GM23338 (cell line): ENCODE measurements at regions not wholly inside any gene's neighbourhood (a gene's known extent, or its start where the extent isn't known, plus 50 kb on each side); places are given as distances from the start of the nearest gene placed in this dataset.

Experiments
- ATAC-seq: fragments of 200-7000 bp; cut with Tn5 transposase; 3 replicates; pipeline ENCODE4 v1.9.1; 2020
- DNase-seq: peaks from one replicate; pipeline ENCODE4 v3.0.0-alpha.2; 2015; ENCODE audit warnings: low spot score
- H2AFZ ChIP-seq: fragments of 200-600 bp; sonication (generic); 2 replicates; pipeline ENCODE4 v1.8.0; 2016; ENCODE audit warnings: antibody characterized with exemption, mild to moderate bottlenecking, moderate library complexity
- H3F3A ChIP-seq: fragments of 200-600 bp; sonication (generic); replicated peaks from 2 replicates; pipeline ENCODE4 v1.8.0; 2017; ENCODE audit warnings: antibody characterized with exemption, mixed run types, low read depth
- H3K27ac ChIP-seq: fragments of 200-600 bp; sonication (generic); 2 replicates; pipeline ENCODE4 v1.6.1; 2016; ENCODE audit warnings: low read depth
- H3K27me3 ChIP-seq: fragments of 200-600 bp; sonication (generic); 2 replicates; pipeline ENCODE4 v1.8.0; 2016; ENCODE audit warnings: mild to moderate bottlenecking, mixed run types, moderate library complexity; ENCODE audit not compliant: insufficient read depth
- H3K36me3 ChIP-seq: fragments of 200-600 bp; sonication (generic); 2 replicates; pipeline ENCODE4 v1.8.0; 2016; ENCODE audit warnings: mild to moderate bottlenecking; ENCODE audit not compliant: insufficient read depth
- H3K4me1 ChIP-seq: fragments of 200-600 bp; sonication (generic); 2 replicates; pipeline ENCODE4 v1.8.0; 2016; ENCODE audit warnings: mild to moderate bottlenecking, moderate library complexity; ENCODE audit not compliant: insufficient read depth
- H3K4me2 ChIP-seq: fragments of 200-600 bp; sonication (generic); 2 replicates; pipeline ENCODE4 v1.7.1; 2017; ENCODE audit warnings: mixed run types
- H3K4me3 ChIP-seq: fragments of 200-600 bp; sonication (generic); 2 replicates; pipeline ENCODE4 v1.6.1; 2016; ENCODE audit warnings: mixed run types
- H3K79me2 ChIP-seq: fragments of 200-600 bp; sonication (generic); replicated peaks from 2 replicates; pipeline ENCODE4 v1.8.0; 2017; ENCODE audit warnings: mild to moderate bottlenecking; ENCODE audit not compliant: insufficient read depth
- H3K9me2 ChIP-seq: fragments of 200-600 bp; sonication (generic); 2 replicates; pipeline ENCODE4 v1.8.0; 2017; ENCODE audit not compliant: insufficient read depth
- H4K20me1 ChIP-seq: fragments of 200-600 bp; sonication (generic); replicated peaks from 2 replicates; pipeline ENCODE4 v1.8.0; 2017; ENCODE audit warnings: mild to moderate bottlenecking; ENCODE audit not compliant: insufficient read depth
- H3K27ac Mint-ChIP-seq: 2 replicates; pipeline ENCODE4 v1.8.0; 2020; ENCODE audit warnings: inconsistent platforms, mild to moderate bottlenecking, moderate library complexity, mixed read lengths
- H3K27me3 Mint-ChIP-seq: 3 replicates; pipeline ENCODE4 v1.8.0; 2022; ENCODE audit warnings: low read depth, mild to moderate bottlenecking, moderate library complexity, mixed read lengths, inconsistent platforms; ENCODE audit not compliant: insufficient read depth, poor library complexity
- H3K36me3 Mint-ChIP-seq: 3 replicates; pipeline ENCODE4 v1.8.0; 2021; ENCODE audit warnings: low read depth, mild to moderate bottlenecking, inconsistent platforms, moderate library complexity, mixed read lengths
- H3K4me1 Mint-ChIP-seq: 3 replicates; pipeline ENCODE4 v1.8.0; 2020; ENCODE audit warnings: mild to moderate bottlenecking, inconsistent platforms, mixed read lengths
- H3K4me3 Mint-ChIP-seq: 3 replicates; pipeline ENCODE4 v1.8.0; 2021; ENCODE audit warnings: moderate library complexity, mild to moderate bottlenecking, inconsistent platforms, mixed read lengths
- H3K9me3 Mint-ChIP-seq: 3 replicates; pipeline ENCODE4 v1.8.0; 2020; ENCODE audit warnings: moderate library complexity, mild to moderate bottlenecking, inconsistent platforms, mixed read lengths
- CREB1 ChIP-seq: fragments of 250-450 bp; sonication (Bioruptor Pico); IDR thresholded peaks from 2 replicates; pipeline ENCODE4 v1.5.0; 2020; ENCODE audit warnings: low read depth, mild to moderate bottlenecking, moderate library complexity
- CTCF ChIP-seq, 2 experiments: fragments of 200-600 bp in 1 of 2; sonication (generic) in 1 of 2; conservative IDR thresholded peaks; 2 replicates each; pipeline versions ENCODE4 v1.5.1 to v1.6.1; 2016 to 2017; ENCODE audit warnings: antibody characterized with exemption in 2 of 2, low read depth in 2 of 2, mild to moderate bottlenecking in 2 of 2, moderate library complexity in 1 of 2
- ETS1 ChIP-seq: IDR thresholded peaks from 2 replicates; pipeline ENCODE4 v1.6.1; 2016; ENCODE audit warnings: antibody characterized with exemption
- EZH2 ChIP-seq: fragments of 200-600 bp; sonication (generic); IDR thresholded peaks from one replicate; pipeline ENCODE4 v1.8.0; 2017; ENCODE audit warnings: antibody characterized with exemption, mild to moderate bottlenecking, low read depth; ENCODE audit not compliant: unreplicated experiment
- EZH2phosphoT487 ChIP-seq: fragments of 200-600 bp; sonication (generic); IDR thresholded peaks from one replicate; pipeline ENCODE4 v1.8.1; 2018; ENCODE audit warnings: antibody characterized with exemption; ENCODE audit not compliant: unreplicated experiment
- JUNB ChIP-seq: IDR thresholded peaks from one replicate; pipeline ENCODE4 v1.6.1; 2016; ENCODE audit warnings: antibody characterized with exemption; ENCODE audit not compliant: unreplicated experiment
- POLR2AphosphoS5 ChIP-seq: IDR thresholded peaks from 2 replicates; pipeline ENCODE4 v1.6.1; 2016; ENCODE audit warnings: antibody characterized with exemption, low read depth
- REST ChIP-seq: IDR thresholded peaks from one replicate; pipeline ENCODE4 v1.6.1; 2018; ENCODE audit warnings: antibody characterized with exemption; ENCODE audit not compliant: unreplicated experiment
- STAT1 ChIP-seq: IDR thresholded peaks from one replicate; pipeline ENCODE4 v1.6.1; 2016; ENCODE audit warnings: antibody characterized with exemption; ENCODE audit not compliant: unreplicated experiment
- ZNF114 ChIP-seq: fragments of 250-450 bp; sonication (Bioruptor Pico); IDR thresholded peaks from 2 replicates; pipeline ENCODE4 v1.5.0; 2020; ENCODE audit warnings: mild to moderate bottlenecking, moderate library complexity
- ZNF331 ChIP-seq: fragments of 250-450 bp; sonication (Bioruptor Pico); IDR thresholded peaks from 2 replicates; pipeline ENCODE4 v1.5.0; 2020; ENCODE audit warnings: low read depth, mild to moderate bottlenecking, moderate library complexity

- Histone ChIP-seq H3K4me1 (no peaks in the 10 kb centered on the region), H3K36me3 (no peaks in the 10 kb centered on the region), H3K4me2 (no peak overlapping the region), H4K20me1 (no peaks in the 10 kb centered on the region), H2AFZ (no peak overlapping the region), H3K27me3 (no peaks in the 10 kb centered on the region), H3F3A (no peaks in the 10 kb centered on the region), H3K4me3 (no peak overlapping the region), H3K27ac (no peak overlapping the region), H3K79me2 (no peaks in the 10 kb centered on the region), H3K9me2 (no peaks in the 10 kb centered on the region)
- no peaks in the 10 kb centered on the region for H3K9me3 Mint-ChIP-seq
- no peak overlapping the region for H3K27ac Mint-ChIP-seq
- DNase-seq, result no peak
- no peak overlapping the region for H3K4me3 Mint-ChIP-seq
- no peaks in the 10 kb centered on the region for H3K36me3 Mint-ChIP-seq
- TF ChIP-seq ZNF114 (CRISPR knock-in tag), result no peak
- TF ChIP-seq EZH2phosphoT487, result no peak
- no peak for TF ChIP-seq STAT1
- no peak for TF ChIP-seq EZH2
- TF ChIP-seq ZNF331 (CRISPR knock-in tag), result no peak
- no peaks in the 10 kb centered on the region; the same call in 2 of the 3 replicates for H3K4me1 Mint-ChIP-seq
- ATAC-seq, result no peak
- peaks cover 5% of the 10 kb centered on the region for H3K27me3 Mint-ChIP-seq
Observed at GRCh38 chrX:138011468-138011867, 445.5 kb downstream of the ZIC3 start.

- H3K9me3 Mint-ChIP-seq, result no peaks in the 10 kb centered on the region
- ATAC-seq (no peak), DNase-seq (no peak)
- Histone ChIP-seq H3K4me1 (no peaks in the 10 kb centered on the region), H3K79me2 (no peaks in the 10 kb centered on the region), H3K36me3 (no peaks in the 10 kb centered on the region), H3K4me3 (no peak overlapping the region), H3K9me2 (no peaks in the 10 kb centered on the region), H4K20me1 (no peaks in the 10 kb centered on the region), H3K4me2 (no peak overlapping the region), H2AFZ (no peak overlapping the region), H3F3A (no peaks in the 10 kb centered on the region), H3K27me3 (no peaks in the 10 kb centered on the region), H3K27ac (no peak overlapping the region)
- no peak overlapping the region for H3K4me3 Mint-ChIP-seq
- peaks cover 3% of the 10 kb centered on the region for H3K27me3 Mint-ChIP-seq
- no peaks in the 10 kb centered on the region for H3K4me1 Mint-ChIP-seq
- TF ChIP-seq CTCF (conservative IDR thresholded peaks at IDR 0.05; ENCODE audit: low read depth in 2 of 2) (no peak), CREB1 (CRISPR knock-in tag) (no peak), POLR2AphosphoS5 (no peak), ETS1 (no peak), REST (no peak), EZH2phosphoT487 (no peak), ZNF114 (CRISPR knock-in tag) (no peak), ZNF331 (CRISPR knock-in tag) (no peak), JUNB (no peak)
- no peaks in the 10 kb centered on the region for H3K36me3 Mint-ChIP-seq
- H3K27ac Mint-ChIP-seq, result no peak overlapping the region
Observed at GRCh38 chrX:138014577-138014976, 448.6 kb downstream of the ZIC3 start.
